ENCODE measurements at regions not wholly inside any gene's neighbourhood (a gene's known extent, or its start where the extent isn't known, plus 50 kb on each side); places are given as distances from the start of the nearest gene placed in this dataset.

DNA sequence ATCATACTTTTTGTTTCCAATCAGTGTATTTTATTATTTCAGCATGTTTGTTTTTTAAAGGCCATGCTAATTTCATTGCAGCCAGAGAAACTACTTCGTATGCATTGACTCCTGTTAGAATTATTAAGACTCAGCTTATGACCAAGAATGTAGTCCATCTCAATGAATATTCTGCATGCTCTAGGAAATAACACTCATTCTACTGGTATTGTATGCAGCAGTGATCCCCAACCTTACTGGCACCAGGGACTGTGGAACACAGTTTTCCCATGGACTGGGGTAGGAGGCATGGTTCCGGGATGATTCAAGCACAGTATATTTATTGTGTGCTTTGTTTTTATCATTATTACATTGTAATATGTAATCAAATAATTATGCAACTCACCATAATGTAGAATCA, 356.9 kb downstream of the DSEL start (continued):
- TF ChIP-seq, protein P1, sequence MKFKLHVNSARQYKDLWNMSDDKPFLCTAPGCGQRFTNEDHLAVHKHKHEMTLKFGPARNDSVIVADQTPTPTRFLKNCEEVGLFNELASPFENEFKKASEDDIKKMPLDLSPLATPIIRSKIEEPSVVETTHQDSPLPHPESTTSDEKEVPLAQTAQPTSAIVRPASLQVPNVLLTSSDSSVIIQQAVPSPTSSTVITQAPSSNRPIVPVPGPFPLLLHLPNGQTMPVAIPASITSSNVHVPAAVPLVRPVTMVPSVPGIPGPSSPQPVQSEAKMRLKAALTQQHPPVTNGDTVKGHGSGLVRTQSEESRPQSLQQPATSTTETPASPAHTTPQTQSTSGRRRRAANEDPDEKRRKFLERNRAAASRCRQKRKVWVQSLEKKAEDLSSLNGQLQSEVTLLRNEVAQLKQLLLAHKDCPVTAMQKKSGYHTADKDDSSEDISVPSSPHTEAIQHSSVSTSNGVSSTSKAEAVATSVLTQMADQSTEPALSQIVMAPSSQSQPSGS (IDR thresholded peaks at IDR 0.05; ENCODE audit: low read length): no peak
- TF ChIP-seq MAFK (IDR thresholded peaks at IDR 0.05; ENCODE audit: low read depth, low read length) (no peak), SAP30 (IDR thresholded peaks at IDR 0.05; ENCODE audit: insufficient read depth, insufficient replicate concordance, low read length) (no peak), CHD2 (IDR thresholded peaks at IDR 0.05; ENCODE audit: low read length) (no peak), FOSL1 (IDR thresholded peaks at IDR 0.05; ENCODE audit: insufficient read depth, low read depth, low read length) (no peak), SUZ12 (IDR thresholded peaks at IDR 0.05; ENCODE audit: low read length) (no peak), ASH2L (IDR thresholded peaks at IDR 0.05; ENCODE audit: low read length) (no peak), BACH1 (IDR thresholded peaks at IDR 0.05; ENCODE audit: low read length) (no peak)
- TF ChIP-seq, protein P2, sequence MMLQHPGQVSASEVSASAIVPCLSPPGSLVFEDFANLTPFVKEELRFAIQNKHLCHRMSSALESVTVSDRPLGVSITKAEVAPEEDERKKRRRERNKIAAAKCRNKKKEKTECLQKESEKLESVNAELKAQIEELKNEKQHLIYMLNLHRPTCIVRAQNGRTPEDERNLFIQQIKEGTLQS (IDR thresholded peaks at IDR 0.05; ENCODE audit: insufficient read depth, low read depth, low read length): no peak

Data from H1 (cell line).